Hepatocyte (in vitro differentiated cells): ENCODE measurements at regions not wholly inside any gene's neighbourhood (a gene's known extent, or its start where the extent isn't known, plus 50 kb on each side); places are given as distances from the start of the nearest gene placed in this dataset.

Experiments used
- DNase-seq: peaks from one replicate; pipeline ENCODE4 v3.0.0-alpha.2; 2016; ENCODE audit warnings: low spot score
- H2AFZ ChIP-seq: fragments of 200-600 bp; sonication (generic); 2 replicates; pipeline ENCODE4 v1.6.0; 2016; ENCODE audit warnings: antibody characterized with exemption, mild to moderate bottlenecking
- H3K27ac ChIP-seq: fragments of 200-600 bp; sonication (generic); 2 replicates; pipeline ENCODE4 v1.5.1; 2016; ENCODE audit warnings: mild to moderate bottlenecking
- H3K27me3 ChIP-seq: fragments of 200-600 bp; sonication (generic); 2 replicates; pipeline ENCODE4 v1.6.1; 2016
- H3K36me3 ChIP-seq: fragments of 200-600 bp; sonication (generic); replicated peaks from 2 replicates; pipeline ENCODE4 v1.5.1; 2016; ENCODE audit warnings: low read depth; ENCODE audit not compliant: insufficient read depth
- H3K4me1 ChIP-seq: fragments of 200-600 bp; sonication (generic); 2 replicates; pipeline ENCODE4 v1.5.1; 2016; ENCODE audit warnings: mild to moderate bottlenecking, moderate library complexity; ENCODE audit not compliant: insufficient read depth
- H3K4me2 ChIP-seq: fragments of 200-600 bp; sonication (generic); 2 replicates; pipeline ENCODE4 v1.6.0; 2016
- H3K4me3 ChIP-seq: fragments of 200-600 bp; sonication (generic); 2 replicates; pipeline ENCODE4 v1.5.1; 2016; ENCODE audit warnings: mild to moderate bottlenecking
- H3K79me2 ChIP-seq: fragments of 200-600 bp; sonication (generic); 2 replicates; pipeline ENCODE4 v1.6.0; 2017; ENCODE audit warnings: mild to moderate bottlenecking
- H3K9me2 ChIP-seq: fragments of 200-600 bp; sonication (generic); replicated peaks from 2 replicates; pipeline ENCODE4 v1.6.0; 2017; ENCODE audit warnings: mild to moderate bottlenecking; ENCODE audit not compliant: insufficient read depth
- H3K9me3 ChIP-seq: fragments of 200-600 bp; sonication (generic); 2 replicates; pipeline ENCODE4 v1.5.1; 2016; ENCODE audit warnings: low read depth, mild to moderate bottlenecking
- H4K20me1 ChIP-seq: fragments of 200-600 bp; sonication (generic); 2 replicates; pipeline ENCODE4 v1.6.0; 2016; ENCODE audit warnings: mild to moderate bottlenecking; ENCODE audit not compliant: insufficient read depth, poor library complexity, severe bottlenecking
- CTCF ChIP-seq: fragments of 200-600 bp; sonication (generic); IDR thresholded peaks from 2 replicates; pipeline ENCODE4 v1.5.1; 2016; ENCODE audit warnings: antibody characterized with exemption, mild to moderate bottlenecking; ENCODE audit not compliant: poor library complexity
- EZH2 ChIP-seq: fragments of 200-600 bp; sonication (generic); IDR thresholded peaks from 2 replicates; pipeline ENCODE4 v1.6.1; 2016; ENCODE audit warnings: antibody characterized with exemption, mild to moderate bottlenecking, borderline replicate concordance
- EZH2phosphoT487 ChIP-seq: fragments of 200-600 bp; sonication (generic); IDR thresholded peaks from one replicate; pipeline ENCODE4 v1.6.1; 2018; ENCODE audit warnings: antibody characterized with exemption, mild to moderate bottlenecking, low read depth, moderate library complexity; ENCODE audit not compliant: unreplicated experiment, severe bottlenecking
- WGBS: methylation state at CpG from one replicate; pipeline ENCODE4 v1.1.6; 2016; ENCODE audit warnings: low lambda C conversion rate; ENCODE audit errors: missing lambda C conversion rate; 5-methylcytosine and 5-hydroxymethylcytosine counted together

- Histone ChIP-seq H3K4me2 (no peak overlapping the region), H3K27me3 (no peaks in the 10 kb centered on the region), H3K79me2 (no peaks in the 10 kb centered on the region), H3K9me3 (no peaks in the 10 kb centered on the region), H2AFZ (no peak overlapping the region), H3K27ac (no peak overlapping the region), H3K9me2 (no peaks in the 10 kb centered on the region), H3K4me3 (no peak overlapping the region), H3K4me1 (no peaks in the 10 kb centered on the region), H4K20me1 (no peaks in the 10 kb centered on the region), H3K36me3 (no peaks in the 10 kb centered on the region)
- TF ChIP-seq EZH2phosphoT487 = no peak
- WGBS = 92% methylated on average over 3 of the region's 3 CpGs
- no peak for DNase-seq
Measured at GRCh38 chr5:86977190-86977589, 290.5 kb upstream of the RASA1 start.

GRCh38 chr5:86977808-86978207, 289.9 kb upstream of the RASA1 start:
- no peaks in the 10 kb centered on the region for H3K9me2 ChIP-seq
- H4K20me1 ChIP-seq = no peaks in the 10 kb centered on the region
- no peak overlapping the region for H2AFZ ChIP-seq
- H3K79me2 ChIP-seq = no peaks in the 10 kb centered on the region
- H3K4me2 ChIP-seq = no peak overlapping the region
- no peaks in the 10 kb centered on the region for H3K27me3 ChIP-seq
- DNase-seq = no peak
- WGBS = 85% methylated on average over 5 of the region's 5 CpGs
- H3K27ac ChIP-seq = no peak overlapping the region
- no peaks in the 10 kb centered on the region for H3K36me3 ChIP-seq
- H3K9me3 ChIP-seq = no peaks in the 10 kb centered on the region
- H3K4me1 ChIP-seq = no peaks in the 10 kb centered on the region
- no peak for TF ChIP-seq EZH2
- no peak for TF ChIP-seq CTCF
- TF ChIP-seq EZH2phosphoT487 = no peak
- no peak overlapping the region for H3K4me3 ChIP-seq

- H3K9me3 ChIP-seq = no peaks in the 10 kb centered on the region
- H3K79me2 ChIP-seq = no peaks in the 10 kb centered on the region
- no peaks in the 10 kb centered on the region for H4K20me1 ChIP-seq
- H2AFZ ChIP-seq = no peak overlapping the region
- DNase-seq = no peak
- H3K4me3 ChIP-seq = no peak overlapping the region
- H3K4me2 ChIP-seq = no peak overlapping the region
- no peaks in the 10 kb centered on the region for H3K36me3 ChIP-seq
- WGBS = 84% methylated on average over 8 of the region's 8 CpGs
- H3K27me3 ChIP-seq = no peaks in the 10 kb centered on the region
- H3K9me2 ChIP-seq = no peaks in the 10 kb centered on the region
- H3K4me1 ChIP-seq = no peaks in the 10 kb centered on the region
- no peak for TF ChIP-seq EZH2phosphoT487
- H3K27ac ChIP-seq = no peak overlapping the region
Measured at GRCh38 chr5:86979811-86980411, 287.8 kb upstream of the RASA1 start.

GRCh38 chr5:86981898-86982297, 285.8 kb upstream of the RASA1 start:
- no peak overlapping the region for H3K4me2 ChIP-seq
- H2AFZ ChIP-seq = no peak overlapping the region
- H3K4me1 ChIP-seq = no peaks in the 10 kb centered on the region
- H3K9me3 ChIP-seq = no peaks in the 10 kb centered on the region
- H3K27ac ChIP-seq = no peak overlapping the region
- H3K9me2 ChIP-seq = no peaks in the 10 kb centered on the region
- H3K27me3 ChIP-seq = no peaks in the 10 kb centered on the region
- H3K4me3 ChIP-seq = no peak overlapping the region
- DNase-seq = no peak
- H3K79me2 ChIP-seq = no peaks in the 10 kb centered on the region
- no peaks in the 10 kb centered on the region for H3K36me3 ChIP-seq
- no peaks in the 10 kb centered on the region for H4K20me1 ChIP-seq
- TF ChIP-seq EZH2phosphoT487 = no peak
- TF ChIP-seq EZH2 = no peak
- no peak for TF ChIP-seq CTCF
